ENCODE measurements at regions not wholly inside any gene's neighbourhood (a gene's known extent, or its start where the extent isn't known, plus 50 kb on each side); places are given as distances from the start of the nearest gene placed in this dataset.

GRCh38 chr6:168888786-168889345, 364.8 kb downstream of the THBS2 start:
- H3K4me1 Mint-ChIP-seq (ENCODE audit: low read depth in 2 of 2) = peaks cover 4 to 7% of the 10 kb centered on the region in 2 donors
- H3K9me3 Mint-ChIP-seq = no peaks in the 10 kb centered on the region
- no peaks in the 10 kb centered on the region for H3K27me3 Mint-ChIP-seq
- H3K4me3 Mint-ChIP-seq = no peak overlapping the region
- no peak for DNase-seq
- peaks cover 3% of the 10 kb centered on the region for H3K36me3 Mint-ChIP-seq (ENCODE audit: insufficient read depth)
- H3K27ac Mint-ChIP-seq = no peak overlapping the region
- ATAC-seq (replicated peaks) = no peak

- no peak for DNase-seq
- no peak overlapping the region for H3K27ac Mint-ChIP-seq
- no peak overlapping the region for H3K4me3 Mint-ChIP-seq
These were observed 365.5 kb downstream of the THBS2 start for GRCh38 chr6:168888102-168888501.

GRCh38 chr6:168887621-168888020, 366.0 kb downstream of the THBS2 start:
- Mint-ChIP-seq H3K4me1 (ENCODE audit: low read depth in 2 of 2) (peaks cover 10 to 12% of the 10 kb centered on the region in 2 donors), H3K4me3 (no peak overlapping the region), H3K9me3 (no peaks in the 10 kb centered on the region), H3K27me3 (no peaks in the 10 kb centered on the region), H3K36me3 (ENCODE audit: insufficient read depth) (peaks cover 3% of the 10 kb centered on the region), H3K27ac (no peak overlapping the region)
- no peak for DNase-seq
- ATAC-seq (replicated peaks) = no peak

More at GRCh38 chr6:168888102-168888501, 365.5 kb downstream of the THBS2 start:
- H3K4me1 Mint-ChIP-seq (ENCODE audit: low read depth in 2 of 2) = peaks cover 7 to 12% of the 10 kb centered on the region in 2 donors
- H3K36me3 Mint-ChIP-seq (ENCODE audit: insufficient read depth) = peaks cover 3% of the 10 kb centered on the region
- no peaks in the 10 kb centered on the region for H3K27me3 Mint-ChIP-seq
- no peak for ATAC-seq (replicated peaks)
- H3K9me3 Mint-ChIP-seq = no peaks in the 10 kb centered on the region

- peaks cover 3% of the 10 kb centered on the region for H3K36me3 Mint-ChIP-seq (ENCODE audit: insufficient read depth)
- no peaks in the 10 kb centered on the region for H3K9me3 Mint-ChIP-seq
- peaks cover 10 to 12% of the 10 kb centered on the region in 2 donors for H3K4me1 Mint-ChIP-seq (ENCODE audit: low read depth in 2 of 2)
- ATAC-seq (replicated peaks) = no peak
- H3K4me3 Mint-ChIP-seq = no peak overlapping the region
- no peaks in the 10 kb centered on the region for H3K27me3 Mint-ChIP-seq
- DNase-seq = no peak
- H3K27ac Mint-ChIP-seq = no peak overlapping the region
These were observed 366.7 kb downstream of the THBS2 start for GRCh38 chr6:168886964-168887363.

- Mint-ChIP-seq H3K4me3 (no peak overlapping the region), H3K4me1 (ENCODE audit: low read depth in 2 of 2) (peaks cover 10 to 12% of the 10 kb centered on the region in 2 donors), H3K27ac (no peak overlapping the region), H3K9me3 (no peaks in the 10 kb centered on the region), H3K36me3 (ENCODE audit: insufficient read depth) (peaks cover 3% of the 10 kb centered on the region), H3K27me3 (no peaks in the 10 kb centered on the region)
- ATAC-seq (replicated peaks) (no peak), DNase-seq (no peak)
These were observed 367.6 kb downstream of the THBS2 start for GRCh38 chr6:168885751-168886742.

GRCh38 chr6:168885196-168885595, 368.4 kb downstream of the THBS2 start:
- Mint-ChIP-seq H3K4me1 (ENCODE audit: low read depth in 2 of 2) (peaks cover 10 to 12% of the 10 kb centered on the region in 2 donors), H3K4me3 (peak overlapping the region; percentile 79 to 89), H3K27me3 (peaks cover 0 to 6% of the 10 kb centered on the region in 2 donors), H3K36me3 (ENCODE audit: insufficient read depth) (peaks cover 3% of the 10 kb centered on the region), H3K9me3 (no peaks in the 10 kb centered on the region), H3K27ac (peak overlapping the region in 1 of 2 donors; percentile 92)
- ATAC-seq (replicated peaks) = no peak
- no peak for DNase-seq

GRCh38 chr6:168884646-168885086, 369.0 kb downstream of the THBS2 start:
- Mint-ChIP-seq H3K27ac (peak overlapping the region; percentile 92 to 96), H3K9me3 (no peaks in the 10 kb centered on the region)

GRCh38 chr6:168884050-168884645, 369.5 kb downstream of the THBS2 start:
- peaks cover 3% of the 10 kb centered on the region for H3K36me3 Mint-ChIP-seq (ENCODE audit: insufficient read depth)
- peak; percentile 6 to 13 (median 9) for DNase-seq
- peaks cover 10 to 12% of the 10 kb centered on the region in 2 donors for H3K4me1 Mint-ChIP-seq (ENCODE audit: low read depth in 2 of 2)
- H3K27me3 Mint-ChIP-seq = peaks cover 0 to 7% of the 10 kb centered on the region in 2 donors
- peak overlapping the region; percentile 92 to 96 for H3K27ac Mint-ChIP-seq
- peak; percentile 83 for ATAC-seq (replicated peaks)
- no peaks in the 10 kb centered on the region for H3K9me3 Mint-ChIP-seq
- H3K4me3 Mint-ChIP-seq = peak overlapping the region; percentile 79 to 89

More at GRCh38 chr6:168884646-168885086, 369.0 kb downstream of the THBS2 start:
- Mint-ChIP-seq H3K4me3 (peak overlapping the region; percentile 79 to 89), H3K4me1 (ENCODE audit: low read depth in 2 of 2) (peaks cover 10 to 12% of the 10 kb centered on the region in 2 donors), H3K36me3 (ENCODE audit: insufficient read depth) (peaks cover 3% of the 10 kb centered on the region), H3K27me3 (peaks cover 0 to 7% of the 10 kb centered on the region in 2 donors)
- ATAC-seq (replicated peaks) (peak; percentile 85), DNase-seq (peak; percentile 68 to 87 (median 80))

- Mint-ChIP-seq H3K36me3 (ENCODE audit: insufficient read depth) (peaks cover 3% of the 10 kb centered on the region), H3K9me3 (no peaks in the 10 kb centered on the region), H3K4me3 (peak overlapping the region; percentile 79 to 89), H3K27ac (peak overlapping the region; percentile 92 to 96), H3K4me1 (ENCODE audit: low read depth in 2 of 2) (peaks cover 10 to 12% of the 10 kb centered on the region in 2 donors), H3K27me3 (peaks cover 0 to 7% of the 10 kb centered on the region in 2 donors)
- no peak for ATAC-seq (replicated peaks)
- DNase-seq = no peak
These were observed 370.1 kb downstream of the THBS2 start for GRCh38 chr6:168883410-168884049.

GRCh38 chr6:168880271-168880670, 373.4 kb downstream of the THBS2 start:
- peaks cover 3% of the 10 kb centered on the region for H3K36me3 Mint-ChIP-seq (ENCODE audit: insufficient read depth)
- peaks cover 0 to 23% of the 10 kb centered on the region in 2 donors for H3K27me3 Mint-ChIP-seq
- DNase-seq = no peak
- no peak overlapping the region for H3K4me3 Mint-ChIP-seq
- peaks cover 22 to 33% of the 10 kb centered on the region in 2 donors for H3K4me1 Mint-ChIP-seq (ENCODE audit: low read depth in 2 of 2)
- no peak overlapping the region for H3K27ac Mint-ChIP-seq
- no peak for ATAC-seq (replicated peaks)
- H3K9me3 Mint-ChIP-seq = no peaks in the 10 kb centered on the region

GRCh38 chr6:168877821-168878282, 375.8 kb downstream of the THBS2 start:
- ATAC-seq (replicated peaks) (peak; percentile 88), DNase-seq (peak in 2 of 3 experiments; percentile 9 to 32)
- Mint-ChIP-seq H3K36me3 (ENCODE audit: insufficient read depth) (peaks cover 8% of the 10 kb centered on the region), H3K27ac (peak overlapping the region; percentile 63 to 84), H3K27me3 (peaks cover 13 to 36% of the 10 kb centered on the region in 2 donors), H3K4me1 (ENCODE audit: low read depth in 2 of 2) (peaks cover 15 to 20% of the 10 kb centered on the region in 2 donors), H3K4me3 (peak overlapping the region; percentile 59 to 63), H3K9me3 (no peaks in the 10 kb centered on the region)

GRCh38 chr6:168876956-168877355, 376.7 kb downstream of the THBS2 start:
- peaks cover 8% of the 10 kb centered on the region for H3K36me3 Mint-ChIP-seq (ENCODE audit: insufficient read depth)
- ATAC-seq (replicated peaks) (no peak), DNase-seq (no peak)
- peak overlapping the region in 1 of 2 donors; percentile 64 for H3K4me3 Mint-ChIP-seq
- peaks cover 17 to 36% of the 10 kb centered on the region in 2 donors for H3K27me3 Mint-ChIP-seq
- H3K27ac Mint-ChIP-seq = peak overlapping the region in 1 of 2 donors; percentile 63
- H3K4me1 Mint-ChIP-seq (ENCODE audit: low read depth in 2 of 2) = peaks cover 14 to 20% of the 10 kb centered on the region in 2 donors
- no peaks in the 10 kb centered on the region for H3K9me3 Mint-ChIP-seq

Measured in effector memory CD8-positive, alpha-beta T cell (primary cell).